SK-N-SH (cell line): ENCODE measurements at regions not wholly inside any gene's neighbourhood (a gene's known extent, or its start where the extent isn't known, plus 50 kb on each side); places are given as distances from the start of the nearest gene placed in this dataset.

ENCODE experiments used
- FOSL2 ChIP-seq: IDR thresholded peaks from 2 replicates; pipeline ENCODE4 v1.4.0; 2012; ENCODE audit warnings: low read depth, mild to moderate bottlenecking, moderate library complexity, borderline replicate concordance
- FOXJ3 ChIP-seq: sonication (generic); formaldehyde crosslinking; IDR thresholded peaks from 2 replicates; pipeline ENCODE4 v1.5.1; 2020; ENCODE audit warnings: mild to moderate bottlenecking, missing genetic modification reagents
- RFX5 ChIP-seq: IDR thresholded peaks from 2 replicates; pipeline ENCODE4 v1.6.1; 2012; ENCODE audit warnings: mild to moderate bottlenecking, improper control_type of control experiment, low read length
- SIN3A ChIP-seq: IDR thresholded peaks from 2 replicates; pipeline ENCODE4 v1.6.1; 2012; ENCODE audit warnings: low read depth, mild to moderate bottlenecking, low read length, moderate library complexity, borderline replicate concordance
- TF ChIP-seq, protein P1 (sequence below): fragments of 200-600 bp; sonication (generic); IDR thresholded peaks from 2 replicates; pipeline ENCODE4 v1.6.1; 2017; ENCODE audit warnings: antibody characterized with exemption, mild to moderate bottlenecking, moderate library complexity
- TF ChIP-seq, protein P2 (sequence below): IDR thresholded peaks from 2 replicates; pipeline ENCODE4 v1.6.1; 2012; ENCODE audit warnings: mild to moderate bottlenecking, low read depth, low read length, moderate library complexity

DNA sequence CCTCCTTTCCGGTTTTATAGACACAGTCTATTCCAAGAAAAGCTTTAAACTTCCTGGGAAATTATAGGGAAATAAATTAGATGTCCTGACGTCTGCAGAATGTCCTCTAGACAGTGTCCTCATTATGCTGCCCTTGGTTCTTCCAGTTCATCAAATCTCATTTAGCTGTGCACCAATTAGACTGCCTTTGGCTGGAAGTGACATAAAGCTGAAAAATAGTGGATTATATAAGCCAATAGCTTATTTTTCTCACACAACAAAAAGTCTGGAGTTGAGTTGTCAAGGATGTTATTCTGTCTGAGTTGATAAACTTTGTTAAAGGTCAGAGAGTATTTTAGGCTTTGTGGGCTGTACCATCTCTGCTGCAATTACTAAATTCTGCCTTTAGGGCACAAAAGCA, 314.8 kb upstream of the TMTC4 start:
- TF ChIP-seq RFX5, result no peak
- TF ChIP-seq FOXJ3 (CRISPR knock-in tag), result no peak
- no peak for TF ChIP-seq FOSL2
- TF ChIP-seq, protein P1, sequence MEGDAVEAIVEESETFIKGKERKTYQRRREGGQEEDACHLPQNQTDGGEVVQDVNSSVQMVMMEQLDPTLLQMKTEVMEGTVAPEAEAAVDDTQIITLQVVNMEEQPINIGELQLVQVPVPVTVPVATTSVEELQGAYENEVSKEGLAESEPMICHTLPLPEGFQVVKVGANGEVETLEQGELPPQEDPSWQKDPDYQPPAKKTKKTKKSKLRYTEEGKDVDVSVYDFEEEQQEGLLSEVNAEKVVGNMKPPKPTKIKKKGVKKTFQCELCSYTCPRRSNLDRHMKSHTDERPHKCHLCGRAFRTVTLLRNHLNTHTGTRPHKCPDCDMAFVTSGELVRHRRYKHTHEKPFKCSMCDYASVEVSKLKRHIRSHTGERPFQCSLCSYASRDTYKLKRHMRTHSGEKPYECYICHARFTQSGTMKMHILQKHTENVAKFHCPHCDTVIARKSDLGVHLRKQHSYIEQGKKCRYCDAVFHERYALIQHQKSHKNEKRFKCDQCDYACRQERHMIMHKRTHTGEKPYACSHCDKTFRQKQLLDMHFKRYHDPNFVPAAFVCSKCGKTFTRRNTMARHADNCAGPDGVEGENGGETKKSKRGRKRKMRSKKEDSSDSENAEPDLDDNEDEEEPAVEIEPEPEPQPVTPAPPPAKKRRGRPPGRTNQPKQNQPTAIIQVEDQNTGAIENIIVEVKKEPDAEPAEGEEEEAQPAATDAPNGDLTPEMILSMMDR, result no peak
- TF ChIP-seq SIN3A, result no peak
- TF ChIP-seq, protein P2, sequence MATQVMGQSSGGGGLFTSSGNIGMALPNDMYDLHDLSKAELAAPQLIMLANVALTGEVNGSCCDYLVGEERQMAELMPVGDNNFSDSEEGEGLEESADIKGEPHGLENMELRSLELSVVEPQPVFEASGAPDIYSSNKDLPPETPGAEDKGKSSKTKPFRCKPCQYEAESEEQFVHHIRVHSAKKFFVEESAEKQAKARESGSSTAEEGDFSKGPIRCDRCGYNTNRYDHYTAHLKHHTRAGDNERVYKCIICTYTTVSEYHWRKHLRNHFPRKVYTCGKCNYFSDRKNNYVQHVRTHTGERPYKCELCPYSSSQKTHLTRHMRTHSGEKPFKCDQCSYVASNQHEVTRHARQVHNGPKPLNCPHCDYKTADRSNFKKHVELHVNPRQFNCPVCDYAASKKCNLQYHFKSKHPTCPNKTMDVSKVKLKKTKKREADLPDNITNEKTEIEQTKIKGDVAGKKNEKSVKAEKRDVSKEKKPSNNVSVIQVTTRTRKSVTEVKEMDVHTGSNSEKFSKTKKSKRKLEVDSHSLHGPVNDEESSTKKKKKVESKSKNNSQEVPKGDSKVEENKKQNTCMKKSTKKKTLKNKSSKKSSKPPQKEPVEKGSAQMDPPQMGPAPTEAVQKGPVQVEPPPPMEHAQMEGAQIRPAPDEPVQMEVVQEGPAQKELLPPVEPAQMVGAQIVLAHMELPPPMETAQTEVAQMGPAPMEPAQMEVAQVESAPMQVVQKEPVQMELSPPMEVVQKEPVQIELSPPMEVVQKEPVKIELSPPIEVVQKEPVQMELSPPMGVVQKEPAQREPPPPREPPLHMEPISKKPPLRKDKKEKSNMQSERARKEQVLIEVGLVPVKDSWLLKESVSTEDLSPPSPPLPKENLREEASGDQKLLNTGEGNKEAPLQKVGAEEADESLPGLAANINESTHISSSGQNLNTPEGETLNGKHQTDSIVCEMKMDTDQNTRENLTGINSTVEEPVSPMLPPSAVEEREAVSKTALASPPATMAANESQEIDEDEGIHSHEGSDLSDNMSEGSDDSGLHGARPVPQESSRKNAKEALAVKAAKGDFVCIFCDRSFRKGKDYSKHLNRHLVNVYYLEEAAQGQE, result no peak
